AG09319 (cell line): ENCODE measurements at regions not wholly inside any gene's neighbourhood (a gene's known extent, or its start where the extent isn't known, plus 50 kb on each side); places are given as distances from the start of the nearest gene placed in this dataset.

Experiments used
- DNase-seq: peaks from one replicate; pipeline ENCODE4 v3.0.0-alpha.2; 2010; ENCODE audit warnings: low read depth; ENCODE audit errors: extremely low read depth
- TF ChIP-seq, protein P1 (sequence below): IDR thresholded peaks from 2 replicates; pipeline ENCODE4 v1.5.1; 2011; ENCODE audit warnings: low read depth, mild to moderate bottlenecking, inconsistent platforms, low read length, moderate library complexity

DNA sequence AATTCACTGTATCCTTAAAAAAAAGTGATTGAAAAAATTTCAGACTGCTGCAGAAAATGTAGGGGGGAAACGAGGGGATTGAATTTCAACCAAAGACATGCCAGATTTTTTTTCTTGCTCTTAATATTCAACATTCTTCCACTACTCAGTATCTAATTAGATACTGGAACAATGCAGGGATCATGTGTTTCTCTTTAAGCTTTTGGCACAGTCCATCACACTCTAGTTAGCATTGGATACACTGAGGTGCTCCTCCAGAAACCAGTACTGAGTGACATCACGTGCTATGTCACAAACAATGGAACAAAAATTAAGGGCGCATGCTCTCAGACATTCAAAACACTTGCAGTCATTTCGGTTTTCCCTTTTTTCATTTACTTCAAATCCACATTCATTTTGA is 298.6 kb upstream of the PSMD7 start:
- DNase-seq = no peak
- TF ChIP-seq, protein P1, sequence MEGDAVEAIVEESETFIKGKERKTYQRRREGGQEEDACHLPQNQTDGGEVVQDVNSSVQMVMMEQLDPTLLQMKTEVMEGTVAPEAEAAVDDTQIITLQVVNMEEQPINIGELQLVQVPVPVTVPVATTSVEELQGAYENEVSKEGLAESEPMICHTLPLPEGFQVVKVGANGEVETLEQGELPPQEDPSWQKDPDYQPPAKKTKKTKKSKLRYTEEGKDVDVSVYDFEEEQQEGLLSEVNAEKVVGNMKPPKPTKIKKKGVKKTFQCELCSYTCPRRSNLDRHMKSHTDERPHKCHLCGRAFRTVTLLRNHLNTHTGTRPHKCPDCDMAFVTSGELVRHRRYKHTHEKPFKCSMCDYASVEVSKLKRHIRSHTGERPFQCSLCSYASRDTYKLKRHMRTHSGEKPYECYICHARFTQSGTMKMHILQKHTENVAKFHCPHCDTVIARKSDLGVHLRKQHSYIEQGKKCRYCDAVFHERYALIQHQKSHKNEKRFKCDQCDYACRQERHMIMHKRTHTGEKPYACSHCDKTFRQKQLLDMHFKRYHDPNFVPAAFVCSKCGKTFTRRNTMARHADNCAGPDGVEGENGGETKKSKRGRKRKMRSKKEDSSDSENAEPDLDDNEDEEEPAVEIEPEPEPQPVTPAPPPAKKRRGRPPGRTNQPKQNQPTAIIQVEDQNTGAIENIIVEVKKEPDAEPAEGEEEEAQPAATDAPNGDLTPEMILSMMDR = no peak

GRCh38 chr16:73997340-73997711 is 299.3 kb upstream of the PSMD7 start:
- TF ChIP-seq, protein P1 = no peak
- no peak for DNase-seq

- DNase-seq = no peak
- TF ChIP-seq, protein P1 = no peak
Measured at GRCh38 chr16:73996624-73997339, 299.8 kb upstream of the PSMD7 start.

DNA sequence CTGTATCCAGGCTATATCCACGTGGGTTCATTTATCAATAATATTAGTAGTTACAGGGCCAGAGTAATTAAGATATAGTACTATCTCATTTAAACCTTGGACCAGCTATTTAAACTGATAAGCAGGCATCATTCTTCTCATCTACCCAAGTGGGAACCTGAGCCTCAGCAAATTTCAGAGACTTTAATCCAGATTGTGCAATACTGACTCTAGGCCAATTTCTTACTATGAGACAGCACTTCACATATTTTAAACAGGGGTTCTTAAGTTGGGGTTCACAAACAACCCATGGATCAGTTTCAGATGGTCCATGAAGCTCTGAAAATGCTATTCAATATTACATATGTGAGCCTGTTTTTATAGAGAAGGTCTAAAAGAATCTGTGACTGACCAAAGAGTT is 302.7 kb upstream of the PSMD7 start:
- TF ChIP-seq, protein P1 = no peak

GRCh38 chr16:73978407-73978784 is 318.2 kb upstream of the PSMD7 start:
- TF ChIP-seq, protein P1 = no peak
- DNase-seq = no peak

More for the DNA sequence above, 302.7 kb upstream of the PSMD7 start:
- no peak for DNase-seq

DNA sequence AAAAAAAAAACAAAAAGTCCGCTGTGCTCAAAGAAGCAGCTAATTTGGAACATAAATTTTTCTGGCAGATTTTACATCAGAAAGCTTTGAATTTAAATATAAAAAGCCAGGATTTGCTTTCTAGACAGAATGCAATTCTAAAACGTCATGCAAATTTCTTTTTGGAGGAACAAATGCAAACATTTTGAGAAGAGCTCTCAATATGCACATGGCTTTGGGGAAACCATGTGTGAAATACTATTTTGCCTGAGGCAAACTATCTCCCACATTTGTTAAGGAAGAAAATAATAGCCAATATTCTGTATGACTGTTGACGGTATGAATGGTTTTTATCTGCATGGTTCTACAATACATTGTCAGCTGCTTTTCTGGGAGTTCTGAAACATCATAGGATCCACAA is 320.0 kb upstream of the PSMD7 start:
- TF ChIP-seq, protein P1 = no peak
- DNase-seq = no peak

DNA sequence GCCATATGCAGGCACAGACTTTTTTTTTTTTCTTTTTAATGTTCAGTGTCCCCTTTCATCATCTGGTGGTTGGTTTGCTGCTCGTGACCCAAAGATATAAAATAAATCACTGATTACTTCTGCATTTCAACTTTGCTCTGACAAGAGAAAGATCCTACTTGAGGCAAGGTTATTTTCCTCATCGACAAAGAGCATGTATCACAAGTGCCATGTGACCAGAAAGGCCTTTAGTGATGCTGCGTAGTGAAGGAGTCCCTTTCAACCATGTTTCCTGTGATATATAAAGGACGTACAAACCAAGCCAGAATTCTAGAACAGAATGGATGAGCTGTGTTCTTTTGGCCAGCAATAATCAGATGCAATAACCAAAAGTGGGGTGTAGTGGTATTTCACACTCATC is 323.4 kb upstream of the PSMD7 start:
- TF ChIP-seq, protein P1 = no peak
- DNase-seq = no peak
